Suppressor macrophage treated with lipopolysaccharide for 4 hours (primary cell): ENCODE measurements at regions not wholly inside any gene's neighbourhood (a gene's known extent, or its start where the extent isn't known, plus 50 kb on each side); places are given as distances from the start of the nearest gene placed in this dataset.
"Not testable (repeated sequence)": the region's sequence is repeated elsewhere in the genome, so short reads cannot be mapped to it uniquely, and the experiment has no call there.

Experiments
- DNase-seq: peaks from one replicate; pipeline ENCODE4 v3.0.0-alpha.2; 2020

GRCh38 chr11:21727102-21727501 lies 465.8 kb upstream of the ANO5 start:
- DNase-seq, result no peak

- DNase-seq, result no peak
Observed at GRCh38 chr11:21736404-21736803, 456.5 kb upstream of the ANO5 start.

- DNase-seq, result not testable (repeated sequence)
Observed at GRCh38 chr11:21752475-21753243, 440.2 kb upstream of the ANO5 start.

- not testable (repeated sequence) for DNase-seq
Observed at GRCh38 chr11:21753244-21753767, 439.6 kb upstream of the ANO5 start.

- no peak for DNase-seq
Observed at GRCh38 chr11:21761000-21761399, 431.9 kb upstream of the ANO5 start.

GRCh38 chr11:21768388-21768787 lies 424.5 kb upstream of the ANO5 start:
- no peak for DNase-seq

- DNase-seq, result no peak
Observed at GRCh38 chr11:21769188-21769587, 423.7 kb upstream of the ANO5 start.

GRCh38 chr11:21771097-21771496 lies 421.8 kb upstream of the ANO5 start:
- DNase-seq, result no peak

GRCh38 chr11:21774212-21774611 lies 418.7 kb upstream of the ANO5 start:
- DNase-seq, result no peak

- no peak for DNase-seq
Observed at GRCh38 chr11:21775911-21776310, 417.0 kb upstream of the ANO5 start.

GRCh38 chr11:21783954-21784353 lies 408.9 kb upstream of the ANO5 start:
- DNase-seq, result no peak

- no peak for DNase-seq
Observed at GRCh38 chr11:21785351-21785750, 407.5 kb upstream of the ANO5 start.

GRCh38 chr11:21794306-21794705 lies 398.6 kb upstream of the ANO5 start:
- DNase-seq, result no peak

GRCh38 chr11:21798216-21798615 lies 394.7 kb upstream of the ANO5 start:
- no peak for DNase-seq

GRCh38 chr11:21804523-21804922 lies 388.4 kb upstream of the ANO5 start:
- not testable (repeated sequence) for DNase-seq

- DNase-seq, result no peak
Observed at GRCh38 chr11:21806508-21806907, 386.4 kb upstream of the ANO5 start.

- peak; percentile 43 for DNase-seq
Observed at GRCh38 chr11:21806947-21807346, 385.9 kb upstream of the ANO5 start.

- DNase-seq, result no peak
Observed at GRCh38 chr11:21807350-21807749, 385.5 kb upstream of the ANO5 start.

- no peak for DNase-seq
Observed at GRCh38 chr11:21810650-21811049, 382.2 kb upstream of the ANO5 start.

GRCh38 chr11:21811572-21811971 lies 381.3 kb upstream of the ANO5 start:
- no peak for DNase-seq

- DNase-seq, result no peak
Observed at GRCh38 chr11:21814169-21814568, 378.7 kb upstream of the ANO5 start.

- no peak for DNase-seq
Observed at GRCh38 chr11:21817696-21818095, 375.2 kb upstream of the ANO5 start.

- DNase-seq, result no peak
Observed at GRCh38 chr11:21820176-21820575, 372.7 kb upstream of the ANO5 start.

GRCh38 chr11:21825127-21825526 lies 367.8 kb upstream of the ANO5 start:
- DNase-seq, result no peak

- DNase-seq, result no peak
Observed at GRCh38 chr11:21838427-21838826, 354.5 kb upstream of the ANO5 start.
